ENCODE measurements at regions not wholly inside any gene's neighbourhood (a gene's known extent, or its start where the extent isn't known, plus 50 kb on each side); places are given as distances from the start of the nearest gene placed in this dataset.
"Not testable (repeated sequence)": the region's sequence is repeated elsewhere in the genome, so short reads cannot be mapped to it uniquely, and the experiment has no call there.

GRCh38 chr1:25017436-25018109 lies 87.5 kb upstream of the RUNX3 start:
- H3K4me1 ChIP-seq (ENCODE audit: control insufficient read depth in 2 of 2, insufficient read depth in 2 of 2, low read length in 2 of 2) = peaks cover 25 to 86% of the 10 kb centered on the region in 2 donors
- no peaks in the 10 kb centered on the region for H3K9me3 ChIP-seq (ENCODE audit: control insufficient read depth in 2 of 2, insufficient read depth in 1 of 2, low read length in 1 of 2)
- no peak overlapping the region for H3K4me3 ChIP-seq (ENCODE audit: low read length in 2 of 2)
- peak overlapping the region in 1 of 2 donors; percentile 56 for H3K27ac ChIP-seq (ENCODE audit: low read depth in 1 of 2, low read length in 1 of 2)
- H3K27me3 ChIP-seq (ENCODE audit: control insufficient read depth in 2 of 2, insufficient read depth in 1 of 2, low read length in 1 of 2) = no peaks in the 10 kb centered on the region
- 96% methylated on average over 11 of the region's 11 CpGs for WGBS
- H3K36me3 ChIP-seq (ENCODE audit: control insufficient read depth in 2 of 2, insufficient read depth in 2 of 2, low read length in 1 of 2) = no peaks in the 10 kb centered on the region
- DNase-seq (ENCODE audit: low read depth in 6 of 9, low spot score in 9 of 9) = no peak

- H3K27ac ChIP-seq (ENCODE audit: low read depth in 1 of 2, low read length in 1 of 2) = no peak overlapping the region
Measured at GRCh38 chr1:25012966-25013962, 83.2 kb upstream of the RUNX3 start.

GRCh38 chr1:25011943-25012638 lies 82.0 kb upstream of the RUNX3 start:
- peaks cover 6 to 78% of the 10 kb centered on the region in 2 donors for H3K4me1 ChIP-seq (ENCODE audit: control insufficient read depth in 2 of 2, insufficient read depth in 2 of 2, low read length in 2 of 2)
- no peaks in the 10 kb centered on the region for H3K36me3 ChIP-seq (ENCODE audit: control insufficient read depth in 2 of 2, insufficient read depth in 2 of 2, low read length in 1 of 2)
- no peak overlapping the region for H3K4me3 ChIP-seq (ENCODE audit: low read length in 2 of 2)
- 92% methylated on average over 13 of the region's 13 CpGs for WGBS
- H3K9me3 ChIP-seq (ENCODE audit: control insufficient read depth in 2 of 2, insufficient read depth in 1 of 2, low read length in 1 of 2) = peaks cover 0 to 12% of the 10 kb centered on the region in 2 donors
- no peaks in the 10 kb centered on the region for H3K27me3 ChIP-seq (ENCODE audit: control insufficient read depth in 2 of 2, insufficient read depth in 1 of 2, low read length in 1 of 2)
- peak overlapping the region in 1 of 2 donors; percentile 5 for H3K27ac ChIP-seq (ENCODE audit: low read depth in 1 of 2, low read length in 1 of 2)
- DNase-seq (ENCODE audit: low read depth in 6 of 9, low spot score in 9 of 9) = no peak

More at GRCh38 chr1:25012966-25013962, 83.2 kb upstream of the RUNX3 start:
- H3K4me1 ChIP-seq (ENCODE audit: control insufficient read depth in 2 of 2, insufficient read depth in 2 of 2, low read length in 2 of 2) = peaks cover 9 to 78% of the 10 kb centered on the region in 2 donors
- no peaks in the 10 kb centered on the region for H3K27me3 ChIP-seq (ENCODE audit: control insufficient read depth in 2 of 2, insufficient read depth in 1 of 2, low read length in 1 of 2)
- WGBS = 96% methylated on average over 17 of the region's 17 CpGs
- no peak for DNase-seq (ENCODE audit: low read depth in 6 of 9, low spot score in 9 of 9)
- no peaks in the 10 kb centered on the region for H3K36me3 ChIP-seq (ENCODE audit: control insufficient read depth in 2 of 2, insufficient read depth in 2 of 2, low read length in 1 of 2)
- no peak overlapping the region for H3K4me3 ChIP-seq (ENCODE audit: low read length in 2 of 2)
- peaks cover 0 to 12% of the 10 kb centered on the region in 2 donors for H3K9me3 ChIP-seq (ENCODE audit: control insufficient read depth in 2 of 2, insufficient read depth in 1 of 2, low read length in 1 of 2)

GRCh38 chr1:25011275-25011674 lies 81.2 kb upstream of the RUNX3 start:
- peaks cover 0 to 12% of the 10 kb centered on the region in 2 donors for H3K9me3 ChIP-seq (ENCODE audit: control insufficient read depth in 2 of 2, insufficient read depth in 1 of 2, low read length in 1 of 2)

GRCh38 chr1:25009671-25010262 lies 79.7 kb upstream of the RUNX3 start:
- peaks cover 0 to 12% of the 10 kb centered on the region in 2 donors for H3K9me3 ChIP-seq (ENCODE audit: control insufficient read depth in 2 of 2, insufficient read depth in 1 of 2, low read length in 1 of 2)
- H3K4me1 ChIP-seq (ENCODE audit: control insufficient read depth in 2 of 2, insufficient read depth in 2 of 2, low read length in 2 of 2) = peaks cover 6 to 82% of the 10 kb centered on the region in 2 donors
- H3K4me3 ChIP-seq (ENCODE audit: low read length in 2 of 2) = no peak overlapping the region
- H3K36me3 ChIP-seq (ENCODE audit: control insufficient read depth in 2 of 2, insufficient read depth in 2 of 2, low read length in 1 of 2) = no peaks in the 10 kb centered on the region
- 36% methylated on average over 3 of the region's 3 CpGs for WGBS
- H3K27me3 ChIP-seq (ENCODE audit: control insufficient read depth in 2 of 2, insufficient read depth in 1 of 2, low read length in 1 of 2) = peaks cover 0 to 5% of the 10 kb centered on the region in 2 donors
- no peak overlapping the region for H3K27ac ChIP-seq (ENCODE audit: low read depth in 1 of 2, low read length in 1 of 2)
- DNase-seq (ENCODE audit: low read depth in 6 of 9, low spot score in 9 of 9) = peak in 4 of 9 donors; percentile 58 to 82 (median 66)

More at GRCh38 chr1:25011275-25011674, 81.2 kb upstream of the RUNX3 start:
- Histone ChIP-seq H3K27me3 (ENCODE audit: control insufficient read depth in 2 of 2, insufficient read depth in 1 of 2, low read length in 1 of 2) (peaks cover 0 to 5% of the 10 kb centered on the region in 2 donors), H3K4me1 (ENCODE audit: control insufficient read depth in 2 of 2, insufficient read depth in 2 of 2, low read length in 2 of 2) (peaks cover 6 to 79% of the 10 kb centered on the region in 2 donors), H3K36me3 (ENCODE audit: control insufficient read depth in 2 of 2, insufficient read depth in 2 of 2, low read length in 1 of 2) (no peaks in the 10 kb centered on the region), H3K4me3 (ENCODE audit: low read length in 2 of 2) (no peak overlapping the region), H3K27ac (ENCODE audit: low read depth in 1 of 2, low read length in 1 of 2) (no peak overlapping the region)
- WGBS = 87% methylated on average over 4 of the region's 4 CpGs
- no peak for DNase-seq (ENCODE audit: low read depth in 6 of 9, low spot score in 9 of 9)

- WGBS = 95% methylated on average over 2 of the region's 2 CpGs
- H3K4me3 ChIP-seq (ENCODE audit: low read length in 2 of 2) = no peak overlapping the region
- H3K27me3 ChIP-seq (ENCODE audit: control insufficient read depth in 2 of 2, insufficient read depth in 1 of 2, low read length in 1 of 2) = peaks cover 0 to 5% of the 10 kb centered on the region in 2 donors
- no peak overlapping the region for H3K27ac ChIP-seq (ENCODE audit: low read depth in 1 of 2, low read length in 1 of 2)
- peaks cover 6 to 78% of the 10 kb centered on the region in 2 donors for H3K4me1 ChIP-seq (ENCODE audit: control insufficient read depth in 2 of 2, insufficient read depth in 2 of 2, low read length in 2 of 2)
- DNase-seq (ENCODE audit: low read depth in 6 of 9, low spot score in 9 of 9) = no peak
- H3K36me3 ChIP-seq (ENCODE audit: control insufficient read depth in 2 of 2, insufficient read depth in 2 of 2, low read length in 1 of 2) = no peaks in the 10 kb centered on the region
- peaks cover 0 to 18% of the 10 kb centered on the region in 2 donors for H3K9me3 ChIP-seq (ENCODE audit: control insufficient read depth in 2 of 2, insufficient read depth in 1 of 2, low read length in 1 of 2)
Measured at GRCh38 chr1:25008192-25008485, 78.1 kb upstream of the RUNX3 start.

- not testable (repeated sequence) for H3K4me3 ChIP-seq (ENCODE audit: low read length in 2 of 2); H3K27ac ChIP-seq (ENCODE audit: low read depth in 1 of 2, low read length in 1 of 2); H3K36me3 ChIP-seq (ENCODE audit: control insufficient read depth in 2 of 2, insufficient read depth in 2 of 2, low read length in 1 of 2); DNase-seq (ENCODE audit: low read depth in 6 of 9, low spot score in 9 of 9); H3K27me3 ChIP-seq (ENCODE audit: control insufficient read depth in 2 of 2, insufficient read depth in 1 of 2, low read length in 1 of 2)
- 81% methylated on average over 18 of the region's 18 CpGs for WGBS
- Histone ChIP-seq H3K4me1 (ENCODE audit: control insufficient read depth in 2 of 2, insufficient read depth in 2 of 2, low read length in 2 of 2) (peaks cover 6 to 74% of the 10 kb centered on the region in 2 donors), H3K9me3 (ENCODE audit: control insufficient read depth in 2 of 2, insufficient read depth in 1 of 2, low read length in 1 of 2) (peaks cover 0 to 23% of the 10 kb centered on the region in 2 donors)
Measured at GRCh38 chr1:25007390-25008191, 77.5 kb upstream of the RUNX3 start.

GRCh38 chr1:25006770-25007169 lies 76.7 kb upstream of the RUNX3 start:
- no peaks in the 10 kb centered on the region for H3K36me3 ChIP-seq (ENCODE audit: control insufficient read depth in 2 of 2, insufficient read depth in 2 of 2, low read length in 1 of 2)
- H3K9me3 ChIP-seq (ENCODE audit: control insufficient read depth in 2 of 2, insufficient read depth in 1 of 2, low read length in 1 of 2) = peaks cover 0 to 23% of the 10 kb centered on the region in 2 donors
- H3K27me3 ChIP-seq (ENCODE audit: control insufficient read depth in 2 of 2, insufficient read depth in 1 of 2, low read length in 1 of 2) = peaks cover 0 to 5% of the 10 kb centered on the region in 2 donors
- DNase-seq (ENCODE audit: low read depth in 6 of 9, low spot score in 9 of 9) = no peak
- peaks cover 6 to 66% of the 10 kb centered on the region in 2 donors for H3K4me1 ChIP-seq (ENCODE audit: control insufficient read depth in 2 of 2, insufficient read depth in 2 of 2, low read length in 2 of 2)
- no peak overlapping the region for H3K4me3 ChIP-seq (ENCODE audit: low read length in 2 of 2)
- no peak overlapping the region for H3K27ac ChIP-seq (ENCODE audit: low read depth in 1 of 2, low read length in 1 of 2)
- 67% methylated on average over 12 of the region's 12 CpGs for WGBS
